Esophagus muscularis mucosa (tissue), 3 donors: ENCODE measurements at regions not wholly inside any gene's neighbourhood (a gene's known extent, or its start where the extent isn't known, plus 50 kb on each side); places are given as distances from the start of the nearest gene placed in this dataset.

Source experiments
- CTCF ChIP-seq, 3 experiments: fragments of 200-600 bp in 2 of 3; fragments of 450-650 bp in 1 of 3; sonication (generic) in 2 of 3; IDR thresholded peaks; one replicate each; pipeline ENCODE4 v1.5.1; 2017 to 2019; ENCODE audit warnings: antibody characterized with exemption in 3 of 3, mild to moderate bottlenecking in 2 of 3, moderate library complexity in 1 of 3
- POLR2A ChIP-seq: fragments of 450-650 bp; IDR thresholded peaks from one replicate; pipeline ENCODE4 v1.6.1; 2017; ENCODE audit warnings: antibody characterized with exemption, moderate library complexity, mild to moderate bottlenecking, low read depth

GRCh38 chr14:40796168-40796567, 810.5 kb upstream of the LRFN5 start:
- TF ChIP-seq POLR2A (no peak), CTCF (IDR thresholded peaks at IDR 0.05) (no peak)
